Transverse colon (tissue), 4 donors: ENCODE measurements at regions not wholly inside any gene's neighbourhood (a gene's known extent, or its start where the extent isn't known, plus 50 kb on each side); places are given as distances from the start of the nearest gene placed in this dataset.

Experiments
- EP300 ChIP-seq: sonication (generic); formaldehyde crosslinking; IDR thresholded peaks from one replicate; pipeline ENCODE4 v1.6.1; 2017; ENCODE audit warnings: antibody characterized with exemption, low read depth
- POLR2A ChIP-seq: fragments of 450-650 bp; IDR thresholded peaks from one replicate; pipeline ENCODE4 v1.6.1; 2016; ENCODE audit warnings: antibody characterized with exemption, mild to moderate bottlenecking, moderate library complexity
- POLR2AphosphoS5 ChIP-seq, 3 donors: sonication (generic); formaldehyde crosslinking; IDR thresholded peaks; one replicate each; pipeline ENCODE4 v1.6.1; 2016; ENCODE audit warnings: antibody characterized with exemption in 3 of 3
- TF ChIP-seq, protein P1 (sequence below), 5 experiments: fragments of 200-600 bp in 3 of 5; fragments of 450-650 bp in 2 of 5; sonication (generic) in 3 of 5; IDR thresholded peaks; 1 replicate in 2 of 5; 2 replicates in 3 of 5; pipeline ENCODE4 v1.5.1; 2016 to 2017; ENCODE audit warnings: antibody characterized with exemption in 5 of 5, inconsistent platforms in 3 of 5, mild to moderate bottlenecking in 2 of 5, moderate library complexity in 1 of 5

DNA sequence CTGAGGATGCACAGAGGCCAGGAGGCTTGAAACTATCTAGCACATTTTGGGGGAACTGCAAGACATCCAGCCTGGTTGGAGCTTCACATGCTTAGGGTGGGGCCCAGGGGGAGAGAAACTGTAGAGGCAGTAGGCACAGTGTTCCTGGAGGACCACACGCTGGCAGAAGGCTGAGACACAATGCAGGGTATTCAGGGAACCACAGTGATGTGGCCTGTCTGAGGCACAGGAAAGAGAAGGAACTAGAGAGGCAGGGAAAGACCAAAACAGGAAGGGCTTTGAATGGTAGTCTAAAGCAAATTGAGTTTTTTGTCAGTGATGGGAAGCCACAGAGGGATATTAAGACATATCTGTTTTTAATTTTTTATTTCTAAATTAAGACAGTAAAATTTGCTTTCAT lies 100.2 kb upstream of the PRICKLE1 start:
- TF ChIP-seq, protein P1, sequence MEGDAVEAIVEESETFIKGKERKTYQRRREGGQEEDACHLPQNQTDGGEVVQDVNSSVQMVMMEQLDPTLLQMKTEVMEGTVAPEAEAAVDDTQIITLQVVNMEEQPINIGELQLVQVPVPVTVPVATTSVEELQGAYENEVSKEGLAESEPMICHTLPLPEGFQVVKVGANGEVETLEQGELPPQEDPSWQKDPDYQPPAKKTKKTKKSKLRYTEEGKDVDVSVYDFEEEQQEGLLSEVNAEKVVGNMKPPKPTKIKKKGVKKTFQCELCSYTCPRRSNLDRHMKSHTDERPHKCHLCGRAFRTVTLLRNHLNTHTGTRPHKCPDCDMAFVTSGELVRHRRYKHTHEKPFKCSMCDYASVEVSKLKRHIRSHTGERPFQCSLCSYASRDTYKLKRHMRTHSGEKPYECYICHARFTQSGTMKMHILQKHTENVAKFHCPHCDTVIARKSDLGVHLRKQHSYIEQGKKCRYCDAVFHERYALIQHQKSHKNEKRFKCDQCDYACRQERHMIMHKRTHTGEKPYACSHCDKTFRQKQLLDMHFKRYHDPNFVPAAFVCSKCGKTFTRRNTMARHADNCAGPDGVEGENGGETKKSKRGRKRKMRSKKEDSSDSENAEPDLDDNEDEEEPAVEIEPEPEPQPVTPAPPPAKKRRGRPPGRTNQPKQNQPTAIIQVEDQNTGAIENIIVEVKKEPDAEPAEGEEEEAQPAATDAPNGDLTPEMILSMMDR (IDR thresholded peaks at IDR 0.05), result no peak
- TF ChIP-seq EP300 (no peak), POLR2A (no peak), POLR2AphosphoS5 (IDR thresholded peaks at IDR 0.05) (no peak)
